Neuronal stem cell (in vitro differentiated cells): ENCODE measurements at regions not wholly inside any gene's neighbourhood (a gene's known extent, or its start where the extent isn't known, plus 50 kb on each side); places are given as distances from the start of the nearest gene placed in this dataset.

Experiments used
- DNase-seq: peaks from one replicate; pipeline ENCODE4 v3.0.0-alpha.2; 2013; ENCODE audit warnings: low spot score
- H2AFZ ChIP-seq: one replicate; pipeline ENCODE4 v1.6.1; 2013; ENCODE audit warnings: mild to moderate bottlenecking, low read length, inconsistent platforms
- H2AK5ac ChIP-seq: 2 replicates; pipeline ENCODE4 v1.6.1; 2013; ENCODE audit warnings: low read depth, mild to moderate bottlenecking, inconsistent platforms, low read length, moderate library complexity, mixed read lengths
- H2BK120ac ChIP-seq: 2 replicates; pipeline ENCODE4 v1.6.1; 2013; ENCODE audit warnings: low read depth, mild to moderate bottlenecking, inconsistent platforms, low read length, moderate library complexity, mixed read lengths
- H2BK12ac ChIP-seq: one replicate; pipeline ENCODE4 v1.6.1; 2013; ENCODE audit warnings: low read length, inconsistent platforms
- H2BK15ac ChIP-seq: 2 replicates; pipeline ENCODE4 v1.6.1; 2013; ENCODE audit warnings: mild to moderate bottlenecking, low read length, inconsistent platforms, mixed read lengths
- H2BK5ac ChIP-seq: one replicate; pipeline ENCODE4 v1.6.1; 2013; ENCODE audit warnings: inconsistent platforms, mild to moderate bottlenecking, low read length, moderate library complexity
- H3K14ac ChIP-seq: one replicate; pipeline ENCODE4 v1.6.1; 2013; ENCODE audit warnings: low read length, inconsistent platforms
- H3K18ac ChIP-seq: 2 replicates; pipeline ENCODE4 v1.6.1; 2013; ENCODE audit warnings: low read length, inconsistent platforms
- H3K23ac ChIP-seq: 2 replicates; pipeline ENCODE4 v1.6.1; 2013; ENCODE audit warnings: low read depth, mild to moderate bottlenecking, mixed read lengths, low read length, inconsistent platforms; ENCODE audit not compliant: poor library complexity
- H3K27ac ChIP-seq: replicated peaks from 3 replicates; pipeline ENCODE4 v1.5.1; 2013; ENCODE audit warnings: low read length, inconsistent platforms
- H3K27me3 ChIP-seq, 3 experiments: 2 replicates each; pipeline ENCODE4 v1.6.1; 2013; ENCODE audit warnings: low read length in 3 of 3, mild to moderate bottlenecking in 2 of 3, inconsistent platforms in 1 of 3, low read depth in 1 of 3, mixed read lengths in 1 of 3, moderate library complexity in 1 of 3; ENCODE audit not compliant: control insufficient read depth in 3 of 3, insufficient read depth in 3 of 3
- H3K36me3 ChIP-seq, 2 donors: replicated peaks in 1 of 2; 2 replicates each; pipeline ENCODE4 v1.6.1; 2013; ENCODE audit warnings: low read length in 2 of 2; ENCODE audit not compliant: control insufficient read depth in 2 of 2, insufficient read depth in 2 of 2
- H3K4ac ChIP-seq: 2 replicates; pipeline ENCODE4 v1.6.1; 2013; ENCODE audit warnings: inconsistent platforms, mild to moderate bottlenecking, low read length, moderate library complexity
- H3K4me1 ChIP-seq, 2 donors: 1 replicate in 1 of 2; 2 replicates in 1 of 2; pipeline ENCODE4 v1.6.1; 2013; ENCODE audit warnings: low read length in 2 of 2, low read depth in 1 of 2; ENCODE audit not compliant: control insufficient read depth in 2 of 2, insufficient read depth in 1 of 2
- H3K4me2 ChIP-seq: one replicate; pipeline ENCODE4 v1.6.1; 2013; ENCODE audit warnings: mild to moderate bottlenecking, low read length, inconsistent platforms; ENCODE audit not compliant: insufficient read depth, poor library complexity, severe bottlenecking
- H3K4me3 ChIP-seq, 2 donors: 2 replicates each; pipeline ENCODE4 v1.5.1; 2013; ENCODE audit warnings: low read length in 2 of 2, mild to moderate bottlenecking in 2 of 2, inconsistent platforms in 1 of 2, moderate library complexity in 1 of 2
- H3K79me1 ChIP-seq: one replicate; pipeline ENCODE4 v1.6.1; 2013; ENCODE audit warnings: low read depth, mild to moderate bottlenecking, inconsistent platforms, low read length, moderate library complexity
- H3K9ac ChIP-seq: one replicate; pipeline ENCODE4 v1.6.1; 2013; ENCODE audit warnings: mild to moderate bottlenecking, low read depth, low read length, inconsistent platforms; ENCODE audit not compliant: poor library complexity
- H3K9me3 ChIP-seq, 2 donors: replicated peaks in 1 of 2; 2 replicates each; pipeline versions ENCODE3 to v1.6.1; 2013; ENCODE audit warnings: low read length in 2 of 2, mild to moderate bottlenecking in 2 of 2, inconsistent platforms in 1 of 2, low read depth in 1 of 2, mixed read lengths in 1 of 2, moderate library complexity in 1 of 2; ENCODE audit not compliant: control insufficient read depth in 2 of 2, insufficient read depth in 1 of 2
- H4K8ac ChIP-seq: one replicate; pipeline ENCODE4 v1.6.1; 2013; ENCODE audit warnings: low read depth, mild to moderate bottlenecking, inconsistent platforms, low read length, moderate library complexity
- H4K91ac ChIP-seq: one replicate; pipeline ENCODE4 v1.6.1; 2013; ENCODE audit warnings: low read length, low read depth, mild to moderate bottlenecking, inconsistent platforms; ENCODE audit not compliant: poor library complexity
- WGBS, 2 donors: extraction: QIAGEN DNeasy Blood & Tissue Kit; methylation state at CpG; one replicate each; pipeline ENCODE4 v1.1.7; 2013; ENCODE audit warnings: missing lambda C conversion rate in 2 of 2, mixed read lengths in 1 of 2; ENCODE audit not compliant: insufficient read length in 2 of 2, insufficient replicate concordance in 1 of 2; ENCODE audit errors: extremely low coverage in 2 of 2; 5-methylcytosine and 5-hydroxymethylcytosine counted together

GRCh38 chr7:25621993-25622392, 393.7 kb upstream of the NPVF start:
- H4K91ac ChIP-seq: no peak overlapping the region
- H3K27ac ChIP-seq: no peak overlapping the region
- no peak overlapping the region for H3K14ac ChIP-seq
- no peak overlapping the region for H3K23ac ChIP-seq
- peaks cover 0 to 1% of the 10 kb centered on the region in 2 donors for H3K4me1 ChIP-seq
- no peak overlapping the region for H2BK120ac ChIP-seq
- H3K9ac ChIP-seq: no peak overlapping the region
- H3K9me3 ChIP-seq: peaks cover 0 to 6% of the 10 kb centered on the region in 2 donors
- no peak overlapping the region for H4K8ac ChIP-seq
- no peaks in the 10 kb centered on the region for H3K27me3 ChIP-seq
- H3K79me1 ChIP-seq: no peaks in the 10 kb centered on the region
- H2BK15ac ChIP-seq: no peak overlapping the region
- H2BK12ac ChIP-seq: no peak overlapping the region
- H3K4me3 ChIP-seq: no peak overlapping the region
- no peak overlapping the region for H3K4ac ChIP-seq
- no peak overlapping the region for H3K18ac ChIP-seq
- no peak overlapping the region for H2AFZ ChIP-seq
- H3K36me3 ChIP-seq: no peaks in the 10 kb centered on the region
- no peak overlapping the region for H3K4me2 ChIP-seq
- DNase-seq: no peak
- H2AK5ac ChIP-seq: no peak overlapping the region
- H2BK5ac ChIP-seq: no peak overlapping the region
- no CpG with 5 or more reads among the region's 2 CpGs for WGBS, 2 donors

- no peak for DNase-seq
- H3K4ac ChIP-seq: no peak overlapping the region
- no peak overlapping the region for H3K9ac ChIP-seq
Measured at GRCh38 chr7:25622695-25623094, 394.4 kb upstream of the NPVF start.

GRCh38 chr7:25624051-25624450, 395.8 kb upstream of the NPVF start:
- Histone ChIP-seq H2AFZ (no peak overlapping the region), H4K91ac (no peak overlapping the region), H3K27me3 (no peaks in the 10 kb centered on the region), H3K23ac (no peak overlapping the region), H2BK15ac (no peak overlapping the region), H3K14ac (no peak overlapping the region), H2BK120ac (no peak overlapping the region), H3K4ac (no peak overlapping the region), H2BK5ac (no peak overlapping the region), H3K9ac (no peak overlapping the region), H3K27ac (no peak overlapping the region), H3K36me3 (no peaks in the 10 kb centered on the region), H3K79me1 (no peaks in the 10 kb centered on the region), H3K18ac (no peak overlapping the region), H3K4me3 (no peak overlapping the region), H3K4me1 (peaks cover 0 to 3% of the 10 kb centered on the region in 2 donors), H4K8ac (no peak overlapping the region), H2BK12ac (no peak overlapping the region), H3K4me2 (no peak overlapping the region), H3K9me3 (peaks cover 0 to 6% of the 10 kb centered on the region in 2 donors), H2AK5ac (no peak overlapping the region)
- no CpG with 5 or more reads among the region's 3 CpGs for WGBS, 2 donors
- DNase-seq: no peak

More at GRCh38 chr7:25622695-25623094, 394.4 kb upstream of the NPVF start:
- Histone ChIP-seq H2AFZ (no peak overlapping the region), H3K4me1 (no peaks in the 10 kb centered on the region), H3K4me2 (no peak overlapping the region), H3K23ac (no peak overlapping the region), H3K36me3 (no peaks in the 10 kb centered on the region), H3K79me1 (no peaks in the 10 kb centered on the region), H4K8ac (no peak overlapping the region), H2AK5ac (no peak overlapping the region), H3K9me3 (peaks cover 0 to 6% of the 10 kb centered on the region in 2 donors), H3K27me3 (no peaks in the 10 kb centered on the region), H3K4me3 (no peak overlapping the region), H2BK120ac (no peak overlapping the region), H3K27ac (no peak overlapping the region), H3K14ac (no peak overlapping the region), H2BK5ac (no peak overlapping the region), H2BK15ac (no peak overlapping the region), H4K91ac (no peak overlapping the region), H3K18ac (no peak overlapping the region), H2BK12ac (no peak overlapping the region)
- WGBS, 2 donors: no CpG with 5 or more reads among the region's 3 CpGs

GRCh38 chr7:25624833-25625232, 396.5 kb upstream of the NPVF start:
- Histone ChIP-seq H3K14ac (no peak overlapping the region), H3K4ac (no peak overlapping the region), H3K27ac (no peak overlapping the region), H2BK12ac (no peak overlapping the region), H3K4me1 (peaks cover 0 to 3% of the 10 kb centered on the region in 2 donors), H3K18ac (no peak overlapping the region), H3K27me3 (no peaks in the 10 kb centered on the region), H3K9me3 (peaks cover 0 to 6% of the 10 kb centered on the region in 2 donors), H3K9ac (no peak overlapping the region), H2BK15ac (no peak overlapping the region), H3K36me3 (no peaks in the 10 kb centered on the region), H2BK5ac (no peak overlapping the region), H4K8ac (no peak overlapping the region), H2BK120ac (no peak overlapping the region), H3K23ac (no peak overlapping the region), H3K4me2 (no peak overlapping the region), H4K91ac (no peak overlapping the region), H2AFZ (peak overlapping the region; percentile 43), H3K79me1 (no peaks in the 10 kb centered on the region), H3K4me3 (no peak overlapping the region), H2AK5ac (no peak overlapping the region)
- no peak for DNase-seq
- no CpG with 5 or more reads among the region's 8 CpGs for WGBS, 2 donors
